Mammary epithelial cell (primary cell): ENCODE measurements at regions not wholly inside any gene's neighbourhood (a gene's known extent, or its start where the extent isn't known, plus 50 kb on each side); places are given as distances from the start of the nearest gene placed in this dataset.

Experiments
- CTCF ChIP-seq, 2 donors: IDR thresholded peaks in 1 of 2; conservative IDR thresholded peaks in 1 of 2; 2 replicates each; pipeline ENCODE4 v1.5.1; 2011 to 2012; ENCODE audit warnings: inconsistent platforms in 2 of 2, low read length in 2 of 2, mild to moderate bottlenecking in 2 of 2, control low read depth in 1 of 2, low read depth in 1 of 2; ENCODE audit not compliant: insufficient read depth in 1 of 2; ENCODE audit errors: extremely low read depth in 1 of 2
- EZH2 ChIP-seq: IDR thresholded peaks from 2 replicates; pipeline ENCODE4 v1.6.1; 2012; ENCODE audit warnings: low read length, inconsistent platforms, borderline replicate concordance

- TF ChIP-seq EZH2 (no peak), CTCF (conservative IDR thresholded peaks at IDR 0.05 in 1 of 2, IDR thresholded peaks at IDR 0.05 in 1 of 2; ENCODE audit: extremely low read depth in 1 of 2, insufficient read depth in 1 of 2, low read depth in 1 of 2, low read length in 2 of 2) (no peak)
Observed at GRCh38 chr10:64067859-64068258, 546.7 kb downstream of the REEP3 start.
